Immature natural killer cell (primary cell): ENCODE measurements at regions not wholly inside any gene's neighbourhood (a gene's known extent, or its start where the extent isn't known, plus 50 kb on each side); places are given as distances from the start of the nearest gene placed in this dataset.
"Not testable (repeated sequence)": the region's sequence is repeated elsewhere in the genome, so short reads cannot be mapped to it uniquely, and the experiment has no call there.

Experiments
- DNase-seq, 3 donors: peaks; one replicate each; pipeline ENCODE4 v3.0.0; 2022; ENCODE audit warnings: mixed read lengths in 1 of 3
- H3K27ac Mint-ChIP-seq, 6 donors: one replicate each; pipeline ENCODE4 v1.8.0; 2020; ENCODE audit warnings: mixed read lengths in 6 of 6, mild to moderate bottlenecking in 5 of 6, inconsistent platforms in 4 of 6, moderate library complexity in 3 of 6
- H3K27me3 Mint-ChIP-seq, 3 donors: one replicate each; pipeline ENCODE4 v1.8.0; 2020 to 2021; ENCODE audit warnings: low read depth in 3 of 3, mild to moderate bottlenecking in 3 of 3, mixed read lengths in 3 of 3, moderate library complexity in 3 of 3, inconsistent platforms in 1 of 3
- H3K36me3 Mint-ChIP-seq, 3 donors: one replicate each; pipeline ENCODE4 v1.8.0; 2020; ENCODE audit warnings: mixed read lengths in 3 of 3, inconsistent platforms in 2 of 3, mild to moderate bottlenecking in 2 of 3
- H3K4me1 Mint-ChIP-seq, 2 donors: one replicate each; pipeline ENCODE4 v1.8.0; 2020; ENCODE audit warnings: inconsistent platforms in 2 of 2, mild to moderate bottlenecking in 2 of 2, mixed read lengths in 2 of 2, moderate library complexity in 1 of 2
- H3K4me3 Mint-ChIP-seq, 5 donors: one replicate each; pipeline ENCODE4 v1.8.0; 2020; ENCODE audit warnings: mild to moderate bottlenecking in 5 of 5, mixed read lengths in 5 of 5, inconsistent platforms in 3 of 5, moderate library complexity in 3 of 5
- H3K9me3 Mint-ChIP-seq, 6 donors: one replicate each; pipeline ENCODE4 v1.8.0; 2020; ENCODE audit warnings: mild to moderate bottlenecking in 6 of 6, mixed read lengths in 6 of 6, inconsistent platforms in 4 of 6, moderate library complexity in 3 of 6

DNA sequence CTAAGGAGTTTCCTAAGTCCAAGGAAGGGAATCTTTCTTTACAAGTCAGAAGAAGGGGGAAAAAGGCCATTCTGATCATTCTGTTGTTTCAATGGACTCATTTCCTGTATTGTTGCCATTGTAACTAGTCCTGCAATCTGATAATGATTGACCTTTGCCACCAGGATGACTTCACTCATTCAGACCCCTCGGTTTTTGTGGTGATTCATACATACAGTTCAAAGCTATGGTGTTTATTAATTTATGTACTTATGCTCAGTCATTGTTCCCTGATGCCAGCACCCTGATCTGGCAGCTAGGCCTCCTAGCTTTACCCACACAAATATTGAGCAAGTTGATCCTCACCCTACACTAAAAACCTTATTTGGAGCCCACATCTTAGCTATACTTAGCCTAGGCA is 57.6 kb upstream of the ZNF519 start:
- Mint-ChIP-seq H3K4me3 (no peak overlapping the region), H3K4me1 (no peaks in the 10 kb centered on the region), H3K27me3 (peaks cover 0 to 2% (median 0%) of the 10 kb centered on the region in 3 donors), H3K9me3 (no peaks in the 10 kb centered on the region), H3K27ac (no peak overlapping the region), H3K36me3 (peaks cover 0 to 10% (median 0%) of the 10 kb centered on the region in 3 donors)
- no peak for DNase-seq

- not testable (repeated sequence) for H3K4me1 Mint-ChIP-seq, H3K9me3 Mint-ChIP-seq, H3K36me3 Mint-ChIP-seq, DNase-seq, H3K27ac Mint-ChIP-seq, H3K27me3 Mint-ChIP-seq, H3K4me3 Mint-ChIP-seq
Measured at GRCh38 chr18:14188751-14189406, 56.6 kb upstream of the ZNF519 start.
